GM19438 (cell line): ENCODE measurements at regions not wholly inside any gene's neighbourhood (a gene's known extent, or its start where the extent isn't known, plus 50 kb on each side); places are given as distances from the start of the nearest gene placed in this dataset.
"Not testable (repeated sequence)": the region's sequence is repeated elsewhere in the genome, so short reads cannot be mapped to it uniquely, and the experiment has no call there.

Experiments used
- ATAC-seq: cut with Tn5 transposase; IDR thresholded peaks from one replicate; pipeline ENCODE4 v1.9.1; 2021; ENCODE audit warnings: low read depth; ENCODE audit not compliant: unreplicated experiment

DNA sequence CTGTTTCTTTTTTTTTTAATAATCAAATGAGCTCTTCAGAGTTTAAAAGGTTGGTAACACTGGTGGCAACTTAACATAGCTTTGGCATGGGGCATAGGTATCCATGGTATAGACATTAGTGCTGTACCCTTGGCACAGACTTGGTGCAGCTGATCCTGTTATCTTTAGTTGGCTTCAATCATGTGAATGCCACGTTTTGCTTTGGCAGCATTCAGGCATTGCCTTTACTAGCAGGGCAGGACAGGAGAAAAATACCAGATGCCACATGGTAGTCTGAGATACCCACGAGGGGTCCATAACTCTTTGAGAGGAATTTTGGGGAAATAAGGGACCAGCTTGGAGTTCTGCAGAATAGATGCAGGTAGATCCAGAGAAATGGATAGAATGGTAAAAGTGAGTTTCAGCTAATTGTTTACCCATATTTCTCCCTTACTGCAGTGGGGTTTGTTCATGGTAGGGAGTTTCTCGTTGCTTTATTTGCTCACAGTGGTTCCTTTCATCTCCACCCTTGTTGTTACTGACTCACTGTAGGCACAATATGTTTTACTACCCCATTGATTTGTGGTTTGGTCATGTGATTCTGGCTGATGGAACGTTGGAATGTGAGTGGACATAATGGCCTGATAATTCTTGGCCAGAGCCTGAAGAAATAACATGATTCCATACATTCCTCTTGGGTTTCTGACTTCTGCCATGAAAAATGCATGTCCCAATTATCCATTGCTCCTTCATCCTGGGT, 342.7 kb downstream of the GLUD2 start:
- ATAC-seq, result no peak

DNA sequence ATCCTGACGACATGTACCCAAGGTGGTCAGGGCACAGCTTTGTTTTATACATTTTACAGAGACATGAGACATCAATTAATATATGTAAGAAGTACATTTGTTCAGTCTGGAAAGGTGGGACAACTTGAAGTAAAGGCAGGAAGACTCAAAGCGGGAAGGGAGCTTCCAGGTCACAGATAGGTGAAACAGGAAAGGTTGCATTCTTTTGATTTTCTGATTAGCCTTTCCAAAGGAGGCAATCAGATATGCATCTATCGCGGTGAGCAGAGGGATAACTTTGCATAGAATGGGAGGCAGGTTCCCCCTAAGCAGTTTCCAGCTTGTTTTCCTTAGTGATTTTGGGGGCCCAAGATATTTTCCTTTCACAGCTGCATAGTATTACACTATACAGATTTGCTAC, 358.4 kb downstream of the GLUD2 start:
- no peak for ATAC-seq

DNA sequence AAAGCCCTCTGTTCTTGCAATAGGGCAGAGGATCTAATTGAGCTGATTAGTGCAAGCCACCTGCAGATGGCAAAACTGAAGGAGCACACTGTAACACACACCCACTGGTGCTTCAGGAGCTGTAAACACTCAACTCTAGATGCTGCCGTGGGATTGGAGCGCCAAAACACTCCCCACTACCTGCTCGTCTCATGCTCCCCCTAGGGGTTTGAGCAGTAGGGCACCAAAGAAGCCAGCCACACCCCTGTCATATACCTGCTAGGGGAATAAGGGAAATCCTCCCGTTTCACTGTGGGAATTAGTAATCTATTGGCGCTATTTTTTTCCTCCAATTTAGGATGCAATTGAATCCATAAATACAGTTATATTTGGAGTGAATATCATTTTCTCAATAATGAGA, 360.2 kb downstream of the GLUD2 start:
- ATAC-seq, result no peak

DNA sequence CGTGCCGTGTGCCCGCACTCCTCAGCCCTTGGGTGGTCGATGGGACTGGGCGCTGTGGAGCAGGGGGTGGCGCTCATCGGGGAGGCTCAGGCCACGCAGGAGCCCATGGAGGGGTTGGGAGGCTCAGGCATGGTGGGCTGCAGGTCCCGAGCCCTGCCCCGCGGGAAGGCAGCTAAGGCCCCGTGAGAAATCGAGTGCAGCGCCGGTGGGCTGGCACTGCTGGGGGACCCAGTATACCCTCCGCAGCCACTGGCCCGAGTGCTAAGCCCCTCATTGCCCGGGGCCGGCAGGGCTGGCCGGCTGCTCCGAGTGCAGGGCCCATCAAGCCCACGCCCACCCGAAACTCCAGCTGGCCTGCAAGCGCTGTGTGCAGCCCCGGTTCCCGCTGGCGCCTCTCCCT, 384.1 kb downstream of the GLUD2 start:
- not testable (repeated sequence) for ATAC-seq

DNA sequence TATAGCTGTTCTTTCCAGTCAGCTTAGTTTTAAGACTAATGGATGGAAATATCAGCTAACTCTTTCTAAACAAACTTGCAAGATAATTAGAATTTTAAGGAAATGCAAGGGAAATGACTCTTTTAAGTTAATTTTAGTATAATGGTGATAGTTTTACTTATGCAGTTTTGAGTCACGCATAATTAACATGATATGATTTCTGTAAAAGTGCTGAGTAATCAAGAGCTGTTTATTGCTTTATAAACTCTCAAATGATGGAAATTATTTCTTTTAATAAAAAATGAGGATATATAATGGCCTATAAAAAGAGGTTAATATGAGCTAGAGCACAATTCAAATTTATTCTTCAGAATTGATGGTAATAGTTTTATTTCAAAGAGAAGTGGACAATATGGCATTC, 385.9 kb downstream of the GLUD2 start:
- ATAC-seq, result no peak

DNA sequence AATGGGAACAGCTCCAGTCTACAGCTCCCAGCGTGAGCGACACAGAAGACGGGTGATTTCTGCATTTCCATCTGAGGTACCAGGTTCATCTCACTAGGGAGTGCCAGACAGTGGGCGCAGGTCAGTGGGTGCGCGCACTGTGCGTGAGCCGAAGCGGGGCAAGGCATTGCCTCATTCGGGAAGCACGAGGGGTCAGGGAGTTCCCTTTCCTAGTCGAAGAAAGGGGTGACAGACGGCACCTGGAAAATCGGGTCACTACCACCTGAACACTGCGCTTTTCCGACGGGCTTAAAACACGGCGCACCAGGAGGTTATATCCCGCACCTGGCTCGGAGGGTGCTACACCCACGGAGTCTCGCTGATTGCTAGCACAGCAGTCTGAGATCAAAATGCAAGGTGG, 390.3 kb downstream of the GLUD2 start:
- ATAC-seq, result not testable (repeated sequence)

DNA sequence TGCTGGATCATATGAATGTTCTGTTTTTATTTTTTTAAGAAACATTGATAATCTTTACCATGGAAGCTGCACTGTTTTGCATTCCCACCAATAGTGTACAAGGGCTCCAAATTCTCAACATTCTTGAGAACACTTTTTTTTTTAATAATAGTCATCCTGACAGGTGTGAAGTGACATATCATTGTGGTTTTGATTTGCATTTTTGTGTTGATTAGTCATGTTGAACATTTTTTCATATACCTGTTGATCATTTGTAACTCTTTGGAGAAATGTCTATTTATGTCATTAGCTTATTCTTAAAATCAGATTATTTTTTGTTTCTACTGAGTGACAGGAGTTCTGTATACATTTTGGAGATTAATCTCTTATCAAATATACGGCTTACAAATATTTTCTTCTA, 408.5 kb downstream of the GLUD2 start:
- no peak for ATAC-seq

DNA sequence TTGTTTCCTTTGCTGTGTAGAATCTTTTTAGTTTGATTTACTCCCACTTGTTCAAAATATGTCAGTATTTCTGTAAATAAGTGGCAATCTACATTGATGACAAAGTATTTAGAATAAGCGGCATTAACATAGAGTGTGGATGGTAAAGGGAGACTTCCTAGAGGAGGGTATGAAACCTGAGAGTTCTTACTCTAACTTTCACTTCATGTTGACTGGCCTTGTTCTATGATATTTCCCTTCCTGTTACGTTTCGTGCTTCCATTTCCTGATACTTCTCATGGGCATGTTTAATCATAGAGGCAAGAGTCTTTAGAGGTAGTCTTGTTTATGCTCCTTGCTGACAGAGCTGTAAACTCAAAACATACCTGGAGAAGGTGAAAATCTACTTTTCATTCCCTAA, 408.9 kb downstream of the GLUD2 start:
- ATAC-seq, result peak; percentile 96

DNA sequence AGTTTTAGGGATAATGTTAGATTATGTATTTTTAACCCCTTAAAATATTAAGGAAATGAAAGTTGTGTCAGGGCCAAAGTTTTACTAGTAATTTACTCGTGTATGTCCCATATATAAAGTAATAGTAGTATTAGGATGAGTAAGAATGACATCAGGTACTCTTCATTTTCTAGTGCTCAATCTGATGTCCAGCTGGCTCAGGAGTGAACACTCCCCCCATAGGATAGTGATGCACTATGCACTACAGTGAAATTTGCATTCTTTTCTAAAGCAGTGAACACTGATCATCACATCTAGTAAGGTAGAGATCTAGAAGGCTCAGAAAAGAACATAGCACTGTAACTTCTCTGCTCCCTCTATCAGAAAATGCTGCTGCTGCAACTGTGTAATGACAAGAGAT, 409.7 kb downstream of the GLUD2 start:
- no peak for ATAC-seq

DNA sequence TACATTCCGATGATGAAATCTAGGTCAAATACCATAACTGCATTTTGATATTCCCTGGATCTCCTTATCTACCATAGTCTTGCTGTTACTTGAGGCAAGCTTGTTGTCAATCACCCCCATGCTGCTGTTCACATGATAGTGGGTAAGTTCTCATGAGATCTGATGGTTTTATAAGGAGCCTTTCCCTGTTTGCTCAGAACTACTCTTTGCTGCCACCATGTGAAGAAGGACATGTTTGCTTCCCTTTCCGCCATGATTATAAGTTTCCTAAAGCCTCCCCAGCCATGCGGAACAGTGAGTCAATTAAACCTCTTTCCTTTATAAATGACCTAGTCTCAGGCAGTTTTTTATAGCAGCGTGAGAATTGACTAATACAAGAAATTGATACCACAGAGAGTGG, 432.0 kb downstream of the GLUD2 start:
- no peak for ATAC-seq

DNA sequence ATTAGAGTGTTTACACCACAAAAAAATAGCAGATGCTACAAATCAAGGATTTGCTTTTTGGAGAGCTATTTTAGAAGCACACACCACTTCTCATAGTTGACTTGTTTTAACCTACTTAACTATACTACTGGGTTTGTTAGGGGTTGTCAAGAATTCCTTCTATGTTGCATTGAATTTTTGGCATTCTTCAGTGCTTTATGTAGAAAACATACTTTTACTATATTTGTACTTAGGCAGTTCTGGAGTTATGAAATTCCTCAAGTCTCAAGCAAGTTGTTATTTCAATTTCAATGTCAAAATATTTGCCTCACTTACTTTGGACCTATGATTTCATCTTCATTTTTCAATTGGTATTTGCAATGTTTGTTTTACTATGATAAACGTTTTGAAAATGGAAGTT, 449.6 kb downstream of the GLUD2 start:
- no peak for ATAC-seq

DNA sequence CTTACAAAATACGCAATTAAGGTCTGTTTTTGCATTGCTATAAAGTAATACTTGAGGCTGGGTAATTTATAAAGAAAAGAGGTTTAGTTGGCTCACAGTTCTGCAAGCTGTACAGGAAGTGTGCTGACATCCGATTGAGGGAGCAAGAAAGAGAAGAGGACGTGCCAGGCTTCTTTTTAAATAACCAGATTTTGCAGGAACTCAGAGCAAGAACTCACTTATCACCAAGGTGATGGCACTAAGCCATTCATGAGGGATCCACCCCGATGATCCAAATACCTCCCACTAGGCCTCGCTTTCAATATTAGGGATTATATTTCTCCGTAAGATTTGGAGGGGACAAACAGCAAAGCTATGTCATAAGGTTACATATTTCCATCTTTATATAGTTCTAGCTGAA, 456.7 kb downstream of the GLUD2 start:
- no peak for ATAC-seq

DNA sequence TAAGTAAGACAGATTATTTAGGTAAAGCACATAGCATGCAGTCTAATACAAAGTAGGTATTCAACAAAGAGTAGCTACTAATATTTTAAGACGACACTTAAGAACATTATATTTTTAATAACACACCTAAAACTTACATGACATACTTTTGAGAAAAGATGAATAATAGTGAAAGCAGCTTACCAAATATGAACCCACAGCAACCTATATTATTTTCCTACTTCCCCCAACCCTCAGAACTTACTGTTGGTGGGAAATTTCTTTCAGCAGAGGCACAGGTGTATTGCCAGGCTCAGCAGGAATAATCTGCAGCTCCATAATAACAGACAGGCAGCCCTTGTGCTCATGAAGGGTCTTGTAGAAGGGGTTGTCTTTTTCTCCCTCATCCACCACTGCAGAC, 498.9 kb downstream of the GLUD2 start:
- no peak for ATAC-seq

DNA sequence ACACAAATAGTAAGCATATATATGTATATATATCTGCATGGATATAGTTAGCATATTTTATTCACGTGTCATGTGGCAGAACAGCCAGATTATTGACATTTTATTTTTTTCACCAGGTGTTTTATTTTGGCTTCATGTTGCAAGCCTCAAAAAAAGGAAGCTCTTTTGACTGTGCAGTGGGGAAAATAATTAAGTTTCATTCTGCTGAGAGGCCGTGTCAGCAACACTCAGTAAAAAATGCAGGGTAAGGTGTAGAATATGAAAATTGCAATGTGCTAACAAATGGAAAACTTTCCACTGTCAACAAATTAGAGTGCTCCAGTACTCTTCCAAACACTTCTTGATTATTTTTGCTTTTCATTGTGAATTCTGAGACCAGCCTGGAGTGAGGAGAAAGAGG, 511.5 kb downstream of the GLUD2 start:
- ATAC-seq, result no peak

DNA sequence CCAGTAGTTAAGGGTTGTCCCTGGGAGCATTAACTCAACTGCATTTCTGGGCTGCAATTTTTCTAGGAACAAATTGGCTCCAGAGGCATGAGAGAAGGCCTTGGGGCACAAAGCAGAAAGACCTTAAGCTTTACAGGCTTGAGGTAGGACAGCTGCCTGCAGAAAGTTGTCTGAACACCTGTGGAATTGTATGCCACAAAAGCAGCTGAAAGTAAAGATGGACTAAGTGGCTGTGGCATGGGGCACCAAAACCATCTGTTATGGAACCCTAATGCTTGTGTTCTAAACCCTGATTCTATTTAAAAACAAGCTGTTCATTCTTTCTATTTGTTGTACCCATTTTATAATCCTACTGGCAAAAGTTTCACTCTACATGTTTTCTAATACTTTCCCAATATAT, 515.2 kb downstream of the GLUD2 start:
- ATAC-seq, result no peak

DNA sequence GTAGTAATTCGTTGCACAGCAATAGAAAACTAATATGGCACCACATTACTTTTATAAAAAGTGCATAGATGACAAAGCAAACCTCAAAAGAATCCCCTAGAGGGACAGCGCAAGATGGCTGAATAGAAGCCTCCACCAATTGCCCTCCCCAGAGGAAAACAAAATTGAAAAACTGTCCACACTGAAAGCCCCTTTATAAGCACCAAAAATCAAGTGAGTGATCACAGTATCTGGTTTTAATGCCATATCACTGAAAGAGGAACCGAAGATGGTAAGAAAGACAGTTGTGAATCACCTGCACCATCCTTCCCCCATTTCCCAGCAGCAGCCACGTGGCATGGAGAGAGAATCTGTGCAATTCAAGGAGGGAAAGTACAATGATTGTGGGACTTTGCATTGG, 522.2 kb downstream of the GLUD2 start:
- peak; percentile 74 for ATAC-seq

DNA sequence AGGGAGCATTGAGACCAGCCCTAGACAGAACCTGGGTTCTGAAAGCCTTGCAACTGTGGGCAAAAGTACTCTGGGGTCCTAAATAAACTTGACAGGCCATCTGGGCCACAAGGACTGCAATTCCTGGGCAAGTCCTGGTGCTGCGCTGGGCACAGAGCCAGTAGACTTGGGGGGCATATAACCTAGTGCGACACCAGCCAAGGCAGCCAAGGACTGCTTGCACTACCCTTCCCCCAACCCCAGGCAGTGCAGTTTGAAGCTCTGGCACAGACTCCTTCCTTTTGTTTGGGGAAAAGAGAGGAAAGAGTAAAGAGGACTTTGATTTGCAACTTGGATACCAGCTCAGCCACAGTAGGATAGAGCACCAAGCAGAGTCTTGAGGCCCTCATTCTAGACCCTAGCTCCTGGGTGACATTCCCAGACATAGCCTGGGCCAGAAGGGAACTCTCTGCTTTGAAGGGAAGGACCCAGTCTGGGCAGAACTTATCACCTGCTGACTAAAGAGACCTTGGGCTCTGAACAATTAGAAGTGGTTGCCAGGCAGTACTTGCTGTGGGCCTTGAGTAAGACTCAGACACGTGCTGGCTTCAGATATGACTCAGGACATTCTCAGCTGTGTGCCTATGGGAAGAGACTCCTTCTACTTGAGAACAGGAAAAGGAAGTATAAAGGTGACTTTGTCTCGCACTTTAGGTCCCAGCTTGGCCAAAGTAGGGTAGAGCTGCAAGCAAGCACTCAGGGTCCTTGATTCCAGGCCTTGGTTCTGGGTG, 522.8 kb downstream of the GLUD2 start:
- peak; percentile 69 for ATAC-seq

DNA sequence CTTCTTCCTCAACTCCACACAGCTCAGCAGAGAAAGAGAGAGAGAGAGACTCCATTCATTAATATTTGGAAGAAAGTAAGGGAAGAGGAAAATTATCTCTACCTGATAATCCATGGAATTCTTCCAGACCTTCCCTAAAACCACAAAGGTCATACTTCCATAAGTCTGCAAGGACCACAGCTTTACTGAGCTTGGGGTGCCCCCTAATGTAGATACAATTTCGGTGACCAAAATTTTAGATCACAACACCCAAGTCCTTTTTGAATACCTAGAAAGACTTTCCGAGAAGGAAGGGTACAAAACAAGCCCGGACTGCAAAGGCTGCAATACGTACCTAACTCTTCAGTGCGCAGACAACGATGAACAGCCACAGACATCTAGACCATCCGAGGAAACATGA, 523.9 kb downstream of the GLUD2 start:
- no peak for ATAC-seq

DNA sequence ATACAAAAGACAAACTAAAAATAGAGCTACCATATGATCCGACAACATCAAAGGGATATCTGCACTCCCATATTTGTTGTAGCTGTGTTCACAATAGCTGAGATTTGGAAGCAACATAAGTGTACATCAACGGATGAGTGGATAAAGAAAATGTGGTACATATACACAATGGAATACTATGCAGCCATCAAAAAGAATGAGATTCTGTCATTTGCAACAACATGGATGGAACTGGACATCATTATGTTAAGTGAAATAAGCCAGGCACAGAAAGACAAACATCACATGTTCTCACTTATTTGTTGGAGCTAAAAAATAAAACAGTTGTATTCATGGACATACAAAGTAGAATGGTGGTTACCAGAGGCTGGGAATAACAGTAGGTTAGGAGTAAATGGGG, 527.0 kb downstream of the GLUD2 start:
- not testable (repeated sequence) for ATAC-seq

DNA sequence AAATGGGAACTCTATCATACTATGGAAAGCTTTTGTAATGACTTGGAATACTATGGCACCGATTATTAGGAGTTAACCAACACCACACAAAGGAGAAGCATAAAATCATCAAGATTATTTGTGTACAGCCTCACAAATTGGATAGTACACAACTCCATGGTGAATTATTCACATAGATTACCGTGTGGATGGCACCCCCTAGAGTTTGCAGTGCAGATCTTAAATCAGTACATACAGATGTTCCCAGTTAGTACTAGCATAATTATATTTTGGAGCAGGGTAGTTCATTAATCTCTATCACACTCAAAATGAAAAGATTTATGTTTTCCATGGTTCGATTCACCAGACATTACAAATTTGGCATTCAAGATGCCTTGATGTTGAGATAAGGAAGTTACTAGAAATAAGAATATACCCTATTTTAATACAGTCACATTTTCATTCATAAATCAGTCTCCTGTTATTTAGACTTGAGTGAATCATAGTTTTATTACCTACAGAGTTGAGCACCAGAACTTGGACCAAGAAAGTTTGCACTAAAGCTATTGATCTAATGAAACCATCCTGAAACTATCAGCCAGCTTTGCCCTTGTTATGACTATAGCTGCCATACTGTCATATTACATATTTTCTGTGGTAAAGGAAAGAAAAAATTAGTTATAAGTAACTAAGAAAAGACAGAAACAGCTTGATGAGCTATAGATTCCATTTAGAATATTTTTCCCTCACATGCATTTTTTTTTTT, 531.8 kb downstream of the GLUD2 start:
- ATAC-seq, result peak; percentile 68

DNA sequence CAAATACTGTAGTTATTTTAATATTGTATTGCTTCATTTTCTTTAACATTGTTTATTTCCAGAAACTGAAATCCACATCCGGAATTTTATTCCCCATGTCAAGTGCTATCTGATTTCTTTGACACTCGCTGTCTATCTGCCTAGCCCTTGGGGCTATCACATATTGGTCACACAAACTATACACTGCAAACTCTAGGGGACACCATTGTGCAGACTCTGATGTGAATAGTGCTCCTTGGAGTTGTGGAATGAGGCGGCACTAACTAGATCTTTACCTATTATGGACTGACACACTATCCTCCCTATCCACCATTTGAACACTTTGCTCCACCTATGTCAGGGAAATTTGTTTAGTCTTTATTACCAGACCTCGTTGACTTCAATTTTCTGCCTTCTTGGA, 534.5 kb downstream of the GLUD2 start:
- no peak for ATAC-seq

DNA sequence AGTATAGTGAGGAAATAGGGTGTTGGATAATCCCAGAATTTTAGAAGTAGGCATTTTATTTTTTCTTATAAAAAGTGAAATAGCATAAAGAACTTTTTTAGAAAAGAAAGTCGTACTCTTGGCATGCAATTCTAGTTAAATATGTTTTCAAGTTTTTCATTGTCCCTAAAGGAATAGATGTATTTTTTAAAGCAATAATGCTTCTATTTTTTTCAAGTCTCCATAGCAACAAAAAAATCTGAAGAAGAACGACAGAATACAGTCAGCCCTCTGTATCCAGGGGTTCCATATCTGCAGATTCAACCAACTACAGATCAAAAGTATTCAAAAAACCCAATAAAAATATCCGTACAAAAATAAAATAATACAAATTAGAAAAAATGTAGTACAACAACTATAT, 538.2 kb downstream of the GLUD2 start:
- no peak for ATAC-seq
